HG02610 (cell line): ENCODE measurements at regions not wholly inside any gene's neighbourhood (a gene's known extent, or its start where the extent isn't known, plus 50 kb on each side); places are given as distances from the start of the nearest gene placed in this dataset.

Experiments
- ATAC-seq: cut with Tn5 transposase; IDR thresholded peaks from one replicate; pipeline ENCODE4 v1.9.1; 2021; ENCODE audit warnings: mild to moderate bottlenecking, moderate library complexity; ENCODE audit not compliant: unreplicated experiment

DNA sequence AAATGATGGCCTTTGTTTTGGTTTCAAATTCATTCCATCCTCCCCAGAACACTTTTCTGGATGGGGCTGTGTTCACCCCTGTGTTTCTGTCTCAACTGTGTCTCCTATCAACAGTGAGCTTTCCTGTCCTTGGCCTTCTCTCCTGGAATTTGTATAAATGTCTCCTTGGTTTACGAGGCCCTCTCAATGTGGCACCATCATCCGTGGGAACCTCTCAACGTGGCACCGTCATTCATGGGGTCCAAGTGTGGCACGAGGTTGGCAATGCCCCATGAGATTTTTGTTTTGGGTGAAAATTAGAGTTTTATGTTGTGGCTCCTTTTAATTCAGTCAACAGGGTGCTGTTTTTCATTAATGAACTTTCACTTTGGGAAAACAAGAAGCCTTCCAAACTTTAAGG lies 280.7 kb upstream of the SALL3 start:
- ATAC-seq = no peak

DNA sequence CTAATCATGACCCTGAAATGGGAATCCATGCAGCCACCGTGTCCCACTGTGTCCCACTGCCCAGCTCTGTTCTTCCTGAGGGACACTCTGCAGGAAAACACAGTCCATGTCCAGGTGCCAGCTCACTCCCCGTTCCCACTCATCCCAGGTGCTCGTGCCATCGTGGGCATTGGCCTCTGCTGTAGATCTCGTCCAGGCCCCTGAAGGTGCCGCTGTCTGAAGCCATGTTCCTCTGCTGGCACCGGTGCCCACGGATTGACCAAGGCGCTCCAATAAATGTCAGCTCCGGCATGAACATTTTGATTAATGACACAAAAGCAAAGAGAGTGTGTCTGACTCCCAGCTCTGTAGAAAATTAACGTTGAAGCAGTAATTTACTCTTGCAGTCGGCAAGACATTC lies 280.1 kb upstream of the SALL3 start:
- ATAC-seq = no peak

DNA sequence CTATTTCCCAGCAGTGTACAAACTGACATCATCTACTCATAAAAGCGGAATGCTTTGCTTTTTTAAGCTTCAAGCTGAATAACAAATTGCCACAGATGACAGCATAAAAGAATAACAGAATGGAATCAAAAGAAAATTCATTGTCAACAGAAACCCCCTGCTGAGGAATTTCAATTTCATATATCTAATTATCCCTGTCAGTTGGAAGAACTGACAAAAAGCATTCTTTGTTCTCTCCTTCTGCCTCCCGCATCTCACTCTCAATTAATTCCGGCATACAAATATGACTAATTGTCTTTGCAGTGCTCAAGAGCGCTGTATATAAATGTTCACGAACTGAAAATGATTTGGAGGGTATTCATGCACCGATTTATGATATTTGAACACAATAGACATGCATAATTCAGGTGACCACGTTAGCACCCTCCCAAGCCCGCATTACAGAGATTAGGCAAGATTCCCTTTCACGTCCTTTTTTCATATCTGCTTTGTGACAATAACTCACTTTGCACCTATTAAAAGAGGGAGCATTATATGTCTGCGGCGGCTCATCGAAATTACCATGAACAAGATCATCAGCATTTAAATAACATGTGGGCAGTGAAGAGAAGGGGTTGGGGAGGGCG lies 277.7 kb upstream of the SALL3 start:
- ATAC-seq = no peak

DNA sequence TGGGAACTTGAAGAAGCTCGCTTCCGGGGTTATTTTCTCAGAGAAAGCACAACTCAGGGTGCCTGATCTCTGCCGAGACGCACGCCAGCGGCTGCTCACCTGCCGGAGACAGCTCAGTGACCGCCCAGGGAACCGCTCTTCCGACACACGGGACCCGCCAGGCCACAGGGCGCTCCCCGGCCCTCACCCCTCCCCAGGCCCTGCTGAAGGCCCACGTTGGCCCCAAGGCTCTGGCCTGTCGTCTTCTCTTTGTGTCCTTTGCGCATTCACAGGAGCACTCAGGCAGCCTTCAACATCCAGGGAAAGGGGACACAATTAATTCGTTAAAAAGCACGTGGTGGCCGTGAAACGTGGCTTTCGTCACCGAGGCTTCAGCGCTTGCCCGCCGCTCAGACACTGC lies 276.3 kb upstream of the SALL3 start:
- ATAC-seq = no peak

DNA sequence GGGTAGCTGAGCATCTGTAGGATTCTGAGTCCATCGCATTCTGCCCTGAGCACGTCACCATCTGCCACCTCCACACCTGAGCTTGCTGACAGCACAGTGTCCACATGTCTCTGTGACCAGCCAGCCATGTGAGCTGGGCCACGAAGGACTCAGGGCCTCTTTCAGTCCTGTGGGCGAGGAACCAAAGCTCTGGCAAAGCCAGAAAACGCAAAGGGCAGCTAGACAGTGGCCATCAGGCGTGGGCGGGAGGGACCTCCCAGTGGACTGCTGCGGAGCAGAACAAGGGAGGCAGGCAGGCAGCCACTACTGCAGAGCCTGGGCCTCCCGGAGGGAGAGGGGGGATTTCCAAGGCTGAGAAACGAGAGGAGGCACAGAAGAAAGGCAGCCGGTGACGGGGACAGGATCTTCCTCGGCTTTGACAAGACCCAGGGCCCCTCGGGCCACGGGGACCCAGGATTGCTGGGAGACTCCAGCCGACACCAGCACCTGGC lies 274.6 kb upstream of the SALL3 start:
- ATAC-seq = no peak

DNA sequence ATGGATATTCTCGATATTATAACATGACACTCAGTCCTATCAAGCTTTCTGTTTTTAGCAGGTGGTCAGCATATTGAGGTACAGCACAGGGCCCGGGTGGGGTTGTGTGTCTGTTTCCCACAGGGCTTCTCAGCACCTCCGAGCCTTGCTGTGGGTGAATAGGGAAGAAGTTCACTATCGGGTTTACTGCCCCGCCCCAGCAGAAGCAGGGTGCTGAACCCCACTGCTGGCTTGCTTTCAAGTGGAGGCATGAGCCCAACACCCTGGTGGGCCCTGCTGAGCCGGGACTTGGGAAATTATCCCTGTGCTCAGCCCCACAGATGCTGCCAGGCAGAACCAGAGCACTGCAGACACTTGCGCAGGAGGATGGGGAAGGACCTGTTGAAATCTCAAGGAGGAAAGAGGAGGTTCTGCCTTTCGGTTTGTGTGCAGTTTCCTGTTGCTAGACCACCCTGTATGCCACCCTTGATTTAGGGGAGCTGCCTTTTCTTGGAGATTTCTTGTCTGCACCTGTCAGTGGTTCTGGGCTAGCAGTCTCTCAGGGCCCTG lies 270.3 kb upstream of the SALL3 start:
- no peak for ATAC-seq

DNA sequence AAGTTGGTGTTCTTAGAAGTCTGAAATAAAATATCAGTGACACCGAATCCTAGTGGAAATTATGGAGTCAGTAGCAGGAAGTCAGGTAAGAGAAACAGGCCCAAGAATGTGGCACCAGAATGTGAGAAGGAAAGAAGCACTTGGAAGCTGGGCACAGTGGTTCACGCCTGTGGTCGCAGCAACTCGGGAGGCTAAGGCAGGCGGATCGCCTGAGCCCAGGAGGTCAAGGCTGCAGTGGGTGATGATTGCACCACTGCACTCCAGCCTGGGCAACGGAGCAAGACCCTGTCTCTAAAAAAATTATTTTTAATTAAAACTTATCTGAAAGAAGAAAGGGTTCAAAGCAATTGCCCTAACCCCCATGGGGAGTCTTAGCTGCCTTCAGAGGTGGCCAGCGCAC lies 268.3 kb upstream of the SALL3 start:
- ATAC-seq = no peak

DNA sequence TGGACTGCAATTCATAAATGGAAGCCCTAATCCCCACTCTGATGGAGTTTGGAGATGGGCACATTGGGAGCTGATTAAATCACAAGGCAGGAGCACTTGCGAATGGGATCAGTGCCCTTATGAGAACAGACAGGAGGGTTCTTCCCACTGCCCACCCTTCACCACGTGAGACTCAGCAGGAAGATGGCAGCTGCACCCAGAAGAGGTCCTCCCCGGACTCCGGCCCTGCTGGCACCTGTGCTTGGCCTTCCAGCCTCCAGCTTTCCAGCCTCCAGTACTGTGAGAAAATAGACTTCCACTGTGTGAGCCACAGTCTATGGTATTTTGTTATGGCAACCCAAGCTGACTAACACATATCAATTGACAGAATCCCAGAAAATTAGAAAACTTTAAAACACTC lies 267.6 kb upstream of the SALL3 start:
- ATAC-seq = no peak

DNA sequence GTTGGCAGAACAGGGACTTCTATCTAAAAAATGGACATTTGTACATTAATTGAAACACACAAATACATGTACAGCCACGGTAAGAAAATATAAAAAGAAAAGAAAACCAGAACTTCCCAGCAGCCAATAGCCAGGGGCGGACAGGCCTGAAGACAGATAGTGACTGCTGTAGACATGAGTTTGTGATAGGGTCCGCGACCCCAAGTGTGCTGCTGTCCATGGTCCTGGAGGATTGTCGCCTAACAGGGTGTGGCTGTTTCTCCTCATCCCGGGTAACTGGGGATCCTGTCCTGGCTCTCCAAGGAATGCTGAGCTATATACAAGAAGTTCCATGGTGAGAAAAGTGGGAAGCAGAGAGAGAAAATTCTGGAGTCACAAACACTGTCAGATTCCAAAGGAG lies 266.5 kb upstream of the SALL3 start:
- no peak for ATAC-seq

DNA sequence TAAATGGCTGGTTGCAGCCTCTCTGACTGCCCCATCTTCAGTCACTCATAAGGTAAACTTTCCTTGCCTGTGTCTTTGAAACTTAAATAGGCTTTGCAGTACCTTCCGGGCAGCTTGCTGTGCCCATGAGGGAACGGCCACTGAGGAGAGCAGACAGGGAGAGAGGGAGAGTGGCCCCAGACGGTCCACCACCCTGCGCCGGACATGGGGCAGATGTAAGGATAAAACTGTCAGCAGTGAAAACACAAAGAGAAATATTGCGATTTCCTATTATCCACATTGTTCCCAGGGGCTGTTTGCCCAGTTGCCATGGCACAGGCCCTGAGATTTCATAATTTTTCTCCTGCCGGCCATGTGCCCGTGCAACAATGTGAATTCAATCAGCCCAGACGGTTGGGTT lies 265.9 kb upstream of the SALL3 start:
- ATAC-seq = no peak

DNA sequence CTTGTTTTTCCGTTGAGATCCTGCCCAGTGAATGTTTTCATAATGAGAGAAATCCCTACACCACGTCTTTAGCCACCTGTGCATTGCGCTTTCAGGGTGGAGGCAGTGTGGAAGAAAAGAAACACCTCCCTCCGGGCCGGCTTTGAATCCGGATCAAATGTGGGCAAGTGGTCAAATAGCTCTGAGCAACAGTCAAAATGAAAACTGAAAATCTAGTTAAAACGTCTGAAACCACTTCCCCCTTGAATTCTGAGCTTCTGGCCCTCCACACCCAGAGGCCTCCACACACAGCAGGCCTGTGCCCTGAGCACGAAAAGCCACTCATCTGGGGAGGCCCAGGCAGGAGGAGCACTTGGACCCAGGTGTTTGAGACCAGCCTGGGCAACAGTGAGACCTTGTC lies 263.6 kb upstream of the SALL3 start:
- ATAC-seq = peak; percentile 45

DNA sequence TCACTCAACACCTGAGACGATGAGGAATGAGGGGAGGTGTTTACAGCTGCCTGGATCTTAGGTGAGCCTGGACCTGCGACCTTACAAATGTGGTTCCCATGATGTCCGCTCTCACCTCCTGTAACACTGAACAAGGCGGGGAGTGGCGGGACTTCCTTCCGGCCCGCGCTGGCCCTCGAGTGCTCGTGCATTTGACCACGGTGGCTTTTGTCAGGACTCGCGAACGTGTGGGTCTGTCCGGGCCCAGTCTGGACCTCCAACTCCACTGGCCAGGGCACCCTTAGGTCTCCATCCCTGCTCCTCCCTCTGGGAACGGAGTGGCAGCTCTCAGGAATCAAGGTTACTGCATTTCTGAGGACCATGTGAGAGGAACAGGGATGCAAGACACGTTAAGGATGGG lies 263.0 kb upstream of the SALL3 start:
- no peak for ATAC-seq

DNA sequence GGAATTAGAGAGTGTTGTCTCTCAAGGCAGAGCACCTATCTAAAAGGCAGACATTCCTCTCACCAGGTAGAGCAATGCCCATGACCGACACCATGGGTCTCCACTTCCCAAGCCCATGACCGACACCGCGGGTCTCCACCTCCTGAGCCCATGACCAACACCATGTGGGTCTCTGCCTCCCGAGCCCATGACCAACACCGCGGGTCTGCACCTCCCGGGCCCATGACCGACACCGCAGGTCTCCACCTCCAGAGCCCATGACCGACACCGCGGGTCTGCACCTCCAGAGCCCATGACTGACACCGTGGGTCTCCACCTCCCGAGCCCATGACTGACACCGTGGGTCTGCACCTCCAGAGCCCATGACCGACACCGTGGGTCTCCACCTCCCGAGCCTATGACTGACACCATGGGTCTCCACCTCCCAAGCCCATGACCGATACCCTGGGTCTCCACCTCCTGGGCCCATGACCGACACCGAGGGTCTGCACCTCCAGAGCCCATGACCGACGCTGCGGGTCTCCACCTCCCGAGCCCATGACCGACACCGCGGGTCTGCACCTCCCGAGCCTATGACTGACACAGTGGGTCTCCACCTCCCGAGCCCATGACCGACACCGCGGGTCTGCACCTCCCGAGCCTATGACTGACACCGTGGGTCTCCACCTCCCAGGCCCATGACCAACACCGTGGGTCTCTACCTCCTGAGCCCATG lies 262.4 kb upstream of the SALL3 start:
- ATAC-seq = no peak

DNA sequence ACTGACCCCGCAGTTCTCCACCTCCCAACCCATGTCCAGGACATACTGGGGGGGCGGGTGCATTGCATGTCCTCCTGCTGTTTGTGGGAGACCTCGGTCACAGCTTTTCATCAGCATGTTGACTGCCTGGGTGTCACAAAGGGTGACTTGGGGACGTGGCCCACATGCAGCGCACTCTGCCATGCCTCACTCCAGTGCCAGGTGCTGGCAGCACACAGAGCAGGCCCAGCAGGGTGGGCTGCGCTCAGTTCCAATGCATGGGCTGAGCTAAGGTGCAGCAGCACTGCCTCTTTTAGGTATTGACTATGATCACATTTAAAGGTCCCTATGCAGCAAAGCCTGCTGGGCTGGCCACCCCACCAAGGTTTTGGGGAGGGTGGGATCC lies 261.9 kb upstream of the SALL3 start:
- ATAC-seq = no peak

DNA sequence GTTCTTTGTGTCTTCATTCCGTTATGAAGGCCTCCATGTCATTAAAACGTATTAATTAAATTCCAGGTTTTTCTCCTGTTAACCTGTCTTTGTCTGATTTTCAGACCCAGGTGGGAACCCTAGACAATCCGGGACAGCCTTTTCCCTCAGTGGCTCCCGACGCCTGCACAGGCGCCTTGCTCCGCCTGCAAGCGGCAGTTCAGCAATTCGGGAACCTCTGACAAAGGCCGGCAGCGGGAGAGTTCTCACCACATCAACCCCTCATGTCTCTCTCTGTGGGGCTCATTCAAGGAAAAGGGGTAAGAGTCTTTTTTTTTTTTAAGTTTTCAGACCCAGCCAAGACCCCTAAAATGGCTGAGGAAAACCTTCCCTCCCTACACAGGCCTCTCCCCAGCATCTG lies 259.8 kb upstream of the SALL3 start:
- ATAC-seq = no peak

DNA sequence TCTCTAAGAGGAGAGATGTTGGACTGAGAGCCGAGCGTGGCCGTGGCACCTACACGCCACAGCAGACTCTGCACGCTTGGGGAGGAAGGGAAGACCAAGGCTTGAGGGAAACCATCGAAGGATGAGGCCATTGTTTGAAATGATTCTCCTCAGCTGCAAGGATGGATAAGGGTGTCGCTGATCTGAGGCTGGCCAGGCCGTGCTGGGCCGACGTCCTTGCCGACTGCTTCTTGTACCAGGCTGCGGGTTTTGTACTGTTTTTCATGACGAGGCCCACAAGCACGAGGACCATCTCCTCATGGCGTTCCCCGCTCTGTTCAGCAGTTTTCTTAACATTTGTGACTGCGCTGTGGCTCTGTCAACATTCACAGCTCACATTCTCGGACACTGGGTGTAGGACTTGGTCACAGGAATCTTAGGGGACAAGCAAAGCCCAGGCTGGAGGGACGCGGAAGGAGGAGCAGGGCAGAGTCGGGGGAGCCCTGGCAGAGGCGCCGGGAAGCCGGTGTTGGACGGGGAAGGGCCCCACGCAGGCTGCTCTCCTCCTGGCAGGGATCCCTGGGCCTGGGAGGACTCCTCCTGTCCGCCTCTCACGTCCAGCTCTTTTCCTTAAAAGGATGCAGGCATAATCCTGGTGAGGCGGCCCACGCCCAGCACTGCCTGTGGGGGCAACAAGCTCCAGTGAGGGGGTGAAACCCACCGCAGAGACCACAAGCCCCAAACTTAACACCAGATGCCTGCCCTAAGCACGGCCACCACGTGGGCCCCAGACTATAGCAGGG lies 259.0 kb upstream of the SALL3 start:
- ATAC-seq = no peak

DNA sequence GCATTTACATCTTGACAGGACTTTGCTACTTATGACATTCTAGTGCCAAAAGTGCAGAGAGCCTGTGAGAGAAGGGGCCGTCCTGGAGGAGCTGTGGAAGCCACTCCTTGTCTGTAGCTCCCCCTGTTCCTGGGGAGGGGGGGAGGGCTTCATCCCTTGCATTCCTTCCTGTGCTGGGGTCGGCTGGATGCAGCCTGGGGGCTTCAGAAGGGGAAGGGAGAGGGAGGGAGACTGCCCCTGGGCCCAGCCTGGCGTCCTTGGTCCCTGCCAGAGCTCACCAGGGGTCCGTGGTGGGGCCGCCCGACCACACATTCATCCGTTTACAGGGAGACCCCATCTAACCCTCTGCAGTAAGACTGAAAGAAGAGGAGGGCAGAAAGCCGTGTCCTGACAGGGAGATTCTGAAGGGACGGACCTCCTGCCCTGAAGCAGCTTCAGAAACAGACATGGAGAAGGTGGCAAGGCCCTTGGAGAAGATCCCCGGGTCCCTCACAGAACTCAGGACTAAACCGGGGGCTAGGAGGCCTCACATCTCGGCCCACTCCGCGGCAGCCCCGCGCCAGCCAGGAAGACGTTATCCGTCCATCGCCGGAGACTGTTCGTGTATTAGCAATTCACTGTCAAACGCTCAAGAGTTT lies 258.3 kb upstream of the SALL3 start:
- no peak for ATAC-seq

DNA sequence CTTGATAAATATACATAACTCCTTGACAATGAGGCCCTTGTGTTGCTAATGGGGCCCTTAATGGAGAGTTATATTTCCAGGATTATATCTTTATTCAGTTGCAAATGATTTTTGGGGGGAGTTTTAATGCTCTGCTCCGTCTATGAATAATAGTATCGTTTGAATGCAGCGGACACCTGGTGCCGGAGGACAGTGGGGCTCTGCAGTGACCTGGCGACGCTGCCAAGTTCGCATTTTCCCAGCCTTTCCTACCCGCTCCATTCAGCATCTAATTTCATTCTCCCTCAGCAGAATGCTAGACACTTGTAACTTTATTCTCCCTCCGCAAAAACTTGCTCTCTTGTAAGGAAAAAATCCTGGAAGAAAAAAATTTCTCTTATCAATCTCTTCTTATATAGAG lies 257.6 kb upstream of the SALL3 start:
- no peak for ATAC-seq

DNA sequence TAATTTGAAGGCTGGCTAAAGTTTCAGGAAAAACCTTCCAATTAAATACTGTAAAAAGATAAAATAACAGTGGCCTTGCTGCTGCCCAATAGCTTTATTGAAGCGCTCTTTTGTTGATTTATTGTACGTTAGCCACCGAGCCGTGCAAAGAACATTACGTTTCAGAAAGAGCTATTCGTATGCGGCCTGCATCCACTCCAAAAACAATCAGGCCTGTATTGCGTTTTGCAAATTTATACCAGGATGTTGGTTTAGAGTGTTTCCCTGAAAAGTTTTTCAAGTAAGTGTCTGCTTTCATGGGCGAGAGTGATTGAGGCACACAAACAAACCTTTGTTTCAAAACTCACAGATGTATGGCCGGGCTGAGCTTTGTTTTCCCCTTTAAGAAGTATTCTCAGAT lies 257.2 kb upstream of the SALL3 start:
- no peak for ATAC-seq

DNA sequence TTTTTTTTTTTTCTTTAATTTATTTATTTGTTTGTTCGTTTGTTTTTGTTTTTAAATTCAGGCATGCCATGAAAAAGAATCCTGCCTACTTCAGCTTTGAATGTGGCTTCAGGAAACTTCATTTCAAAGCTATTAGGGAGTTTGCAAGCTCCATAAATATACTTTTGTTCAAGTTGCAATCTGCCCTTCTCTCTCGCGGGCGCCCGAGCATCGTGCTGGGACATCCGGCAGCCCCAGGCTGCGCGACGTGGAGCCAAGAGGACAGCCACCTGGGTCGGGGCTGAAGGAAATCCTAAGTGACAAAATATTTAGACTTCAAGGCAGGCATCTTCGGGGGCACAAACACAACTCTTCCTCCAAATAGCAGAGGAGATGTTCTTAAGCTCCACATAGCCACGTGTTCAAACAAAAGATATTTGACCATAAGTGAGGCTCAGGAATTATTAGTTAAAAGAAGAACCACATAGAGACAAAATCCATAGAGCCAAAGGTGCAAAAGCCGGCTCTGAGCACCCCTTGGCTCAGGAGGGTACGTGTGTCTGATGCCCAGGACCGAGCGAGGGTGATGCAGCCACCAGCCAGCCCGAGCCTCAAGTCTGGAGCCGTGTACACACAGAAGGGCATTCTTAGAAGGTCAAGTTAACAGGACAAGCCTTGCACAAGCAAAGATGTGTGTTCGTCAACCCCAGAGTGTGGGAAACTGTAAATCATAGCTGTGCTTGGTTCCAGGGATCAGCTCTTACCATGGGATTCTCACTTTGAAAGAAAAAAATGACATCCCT lies 256.5 kb upstream of the SALL3 start:
- no peak for ATAC-seq
